ENCODE measurements at regions not wholly inside any gene's neighbourhood (a gene's known extent, or its start where the extent isn't known, plus 50 kb on each side); places are given as distances from the start of the nearest gene placed in this dataset.

- peak; percentile 98 for DNase-seq (ENCODE audit: low read depth)
Measured at GRCh38 chr12:127052511-127053232, 1214.3 kb upstream of the TMEM132C start.

DNA sequence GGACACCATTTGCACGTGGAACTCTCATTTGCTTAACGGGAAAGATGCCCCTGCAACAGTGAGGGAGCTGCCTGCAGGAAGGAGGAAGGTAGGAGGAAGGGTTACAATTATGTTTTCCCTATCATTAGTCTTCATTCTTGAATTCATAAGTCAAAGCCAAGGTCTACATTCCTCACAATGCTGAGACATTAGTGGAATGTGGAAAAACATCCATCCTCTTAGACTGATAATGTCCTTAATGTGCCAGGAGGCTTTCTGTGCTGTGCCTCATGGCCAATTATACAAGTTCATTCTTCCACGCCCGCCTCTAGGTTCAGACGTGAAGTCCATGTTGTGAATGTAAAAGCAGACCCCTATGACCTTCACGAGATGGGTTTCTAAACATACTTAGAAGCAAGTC is 1212.4 kb upstream of the TMEM132C start:
- DNase-seq (ENCODE audit: low read depth) = no peak

DNA sequence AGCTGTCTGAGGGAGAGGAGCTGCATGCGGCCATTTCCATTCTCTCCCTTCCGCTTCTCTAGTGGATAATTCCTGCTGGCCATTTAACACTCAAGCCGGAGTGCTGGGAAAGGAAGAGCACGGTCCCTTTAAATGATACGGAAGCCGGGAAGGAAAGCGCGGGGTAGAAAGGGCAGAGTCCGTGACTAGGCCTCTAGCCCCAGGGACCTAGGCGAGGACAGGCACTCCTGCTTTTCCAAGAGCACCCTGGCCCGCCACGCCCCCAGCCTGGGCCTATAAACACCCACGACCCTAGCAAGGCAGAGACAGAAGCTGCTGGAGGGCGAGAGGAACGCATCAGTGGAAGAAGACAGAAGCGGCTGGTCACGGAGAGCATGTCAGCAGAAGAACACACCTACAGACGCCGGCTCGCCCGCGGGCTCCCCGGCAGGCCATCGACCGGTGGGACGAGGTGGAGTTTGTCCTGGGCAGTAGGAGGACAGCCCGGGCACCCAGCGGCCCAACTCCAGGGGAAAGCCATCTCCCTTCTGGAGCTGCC is 1206.6 kb upstream of the TMEM132C start:
- DNase-seq (ENCODE audit: low read depth) = peak; percentile 97

DNA sequence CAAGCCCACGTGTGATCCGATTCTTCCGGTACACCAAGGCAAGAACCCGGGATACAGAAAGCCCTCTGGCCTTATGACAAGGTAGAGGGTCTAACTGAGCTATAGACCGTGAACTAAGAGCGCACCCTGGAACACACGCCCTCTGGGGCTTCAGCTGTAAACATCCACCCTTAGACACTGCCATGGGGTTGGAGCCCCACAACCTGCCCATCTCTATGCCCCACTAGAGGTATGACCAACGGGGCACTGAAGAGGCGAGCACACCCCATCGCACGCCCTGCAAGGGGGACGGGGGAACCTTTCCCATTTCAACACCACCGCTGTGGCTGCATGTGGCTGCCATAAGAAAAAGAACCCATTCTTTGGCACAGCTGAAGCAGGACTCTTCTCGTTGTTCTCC is 1206.0 kb upstream of the TMEM132C start:
- DNase-seq (ENCODE audit: low read depth) = peak; percentile 36

DNA sequence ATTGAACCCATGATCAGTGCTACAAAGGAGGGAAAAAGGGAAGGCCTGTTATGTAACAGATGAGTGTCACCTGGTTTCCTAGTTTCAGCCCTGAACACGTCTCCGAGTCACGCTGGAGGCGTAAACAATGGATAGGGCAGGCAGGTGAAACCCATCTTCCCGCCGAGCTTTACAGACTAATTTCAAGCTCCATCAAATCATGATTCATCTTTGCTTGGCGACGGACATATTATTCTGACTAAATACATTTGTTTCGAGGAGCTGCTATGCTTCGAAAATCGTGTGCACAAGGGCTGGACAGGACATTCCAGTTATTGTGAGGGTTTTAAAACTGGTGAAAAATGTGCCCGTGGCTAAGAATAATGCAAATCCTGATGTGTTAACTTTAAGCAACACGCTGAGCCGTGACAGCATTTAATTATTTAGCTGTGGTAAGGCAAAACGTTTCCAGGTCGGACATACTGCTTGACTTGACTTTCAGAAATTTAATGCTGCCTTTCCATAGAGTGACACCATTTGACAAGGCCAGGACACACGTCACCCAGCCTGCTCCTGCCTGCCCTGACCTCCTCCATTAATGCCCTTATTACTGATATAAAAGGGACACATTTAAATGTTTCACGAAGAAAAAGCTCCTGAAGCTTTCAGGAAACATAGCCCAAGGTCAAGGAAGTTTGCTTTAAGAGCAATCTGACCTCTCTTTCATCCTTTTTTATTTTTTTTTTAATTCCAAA is 1203.5 kb upstream of the TMEM132C start:
- DNase-seq (ENCODE audit: low read depth) = peak; percentile 52

- DNase-seq (ENCODE audit: low read depth) = no peak
Measured at GRCh38 chr12:127064207-127064606, 1202.8 kb upstream of the TMEM132C start.

DNA sequence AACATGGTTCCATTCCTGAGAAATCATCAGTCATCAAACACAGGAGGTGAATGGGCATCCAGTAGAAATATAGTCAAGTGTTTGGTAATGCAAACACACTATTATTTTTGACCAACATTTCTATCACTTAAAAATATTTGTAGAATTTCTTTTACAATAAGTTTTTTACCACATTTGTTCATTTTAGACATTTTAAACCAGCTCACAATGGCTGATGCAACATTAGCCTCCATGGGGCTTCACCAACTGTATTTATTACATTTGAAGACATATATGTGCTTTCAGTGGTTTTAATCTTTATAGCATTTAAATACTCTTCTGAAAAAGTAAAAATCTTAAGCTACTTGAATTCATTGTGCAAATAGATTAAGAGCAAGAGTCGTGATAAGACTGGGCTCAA is 1201.4 kb upstream of the TMEM132C start:
- no peak for DNase-seq (ENCODE audit: low read depth)

- DNase-seq (ENCODE audit: low read depth) = peak; percentile 27
Measured at GRCh38 chr12:127070515-127071157, 1196.3 kb upstream of the TMEM132C start.

DNA sequence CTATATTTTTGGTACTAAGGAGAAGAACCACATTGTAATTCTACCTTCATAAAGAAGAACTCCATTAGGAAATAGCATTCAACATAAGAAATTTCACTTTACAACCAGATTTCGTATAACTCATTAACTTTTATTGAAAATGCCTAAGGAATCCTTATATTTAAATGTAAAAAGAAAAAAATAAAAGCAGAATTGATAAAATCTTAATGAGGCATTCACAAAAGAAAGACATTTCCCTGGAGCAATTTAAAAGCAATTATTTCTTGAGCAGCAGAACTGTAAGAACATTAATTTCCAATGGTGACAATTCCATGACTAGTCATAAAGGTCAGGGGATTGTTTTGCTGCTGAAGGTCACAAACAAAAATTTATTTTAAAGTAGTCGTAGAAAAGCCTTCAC is 1192.8 kb upstream of the TMEM132C start:
- DNase-seq (ENCODE audit: low read depth) = no peak

- no peak for DNase-seq (ENCODE audit: low read depth)
Measured at GRCh38 chr12:127075981-127076380, 1191.0 kb upstream of the TMEM132C start.

GRCh38 chr12:127077262-127078045 is 1189.5 kb upstream of the TMEM132C start:
- no peak for DNase-seq (ENCODE audit: low read depth)

GRCh38 chr12:127078577-127079350 is 1188.2 kb upstream of the TMEM132C start:
- no peak for DNase-seq (ENCODE audit: low read depth)

- DNase-seq (ENCODE audit: low read depth) = no peak
Measured at GRCh38 chr12:127079636-127080035, 1187.3 kb upstream of the TMEM132C start.

GRCh38 chr12:127081058-127081457 is 1185.9 kb upstream of the TMEM132C start:
- DNase-seq (ENCODE audit: low read depth) = peak; percentile 23

DNA sequence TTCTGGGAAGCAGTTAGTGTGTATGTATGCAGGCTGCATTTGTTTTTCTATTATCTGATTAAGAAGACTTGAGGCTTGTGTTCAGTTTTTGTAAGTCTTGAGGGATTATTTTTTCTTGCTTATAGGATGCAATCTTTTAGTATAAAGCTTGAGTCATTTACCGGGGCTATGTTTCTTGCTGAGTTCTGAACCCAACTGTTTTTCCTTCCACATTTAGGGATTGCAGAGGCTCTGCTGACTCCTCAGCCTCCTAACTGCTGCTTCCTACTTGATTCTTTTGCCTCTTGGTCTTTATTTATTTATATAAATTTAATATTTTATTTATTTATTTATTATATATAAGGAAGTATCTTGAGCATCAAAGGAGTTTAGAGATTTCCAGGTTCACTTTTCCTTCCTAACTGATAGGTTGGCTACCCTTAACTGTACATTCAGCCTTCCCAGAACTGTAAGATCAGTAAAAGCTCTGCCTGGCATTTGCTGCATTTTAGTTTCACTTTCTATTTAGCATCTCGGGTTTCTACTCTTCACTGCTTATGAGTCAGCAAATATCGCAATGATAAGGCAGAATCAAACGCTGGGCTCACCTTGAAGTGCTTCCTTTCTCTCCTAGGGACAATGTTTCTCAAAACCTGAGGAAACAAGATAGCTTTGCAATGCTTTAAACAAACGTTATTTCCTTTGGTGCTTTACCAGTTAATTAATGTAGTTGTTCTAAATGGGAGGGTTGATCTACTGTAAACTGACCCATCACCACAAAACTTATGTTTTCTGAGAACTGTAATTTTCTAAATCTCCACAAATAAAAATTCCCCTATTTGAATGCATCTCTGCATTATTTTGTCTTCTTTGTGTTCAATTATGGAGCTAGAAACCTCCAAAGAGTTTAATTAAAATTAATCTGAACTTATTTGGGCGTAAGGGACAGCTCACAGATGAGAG is 1183.7 kb upstream of the TMEM132C start:
- DNase-seq (ENCODE audit: low read depth) = peak; percentile 82

DNA sequence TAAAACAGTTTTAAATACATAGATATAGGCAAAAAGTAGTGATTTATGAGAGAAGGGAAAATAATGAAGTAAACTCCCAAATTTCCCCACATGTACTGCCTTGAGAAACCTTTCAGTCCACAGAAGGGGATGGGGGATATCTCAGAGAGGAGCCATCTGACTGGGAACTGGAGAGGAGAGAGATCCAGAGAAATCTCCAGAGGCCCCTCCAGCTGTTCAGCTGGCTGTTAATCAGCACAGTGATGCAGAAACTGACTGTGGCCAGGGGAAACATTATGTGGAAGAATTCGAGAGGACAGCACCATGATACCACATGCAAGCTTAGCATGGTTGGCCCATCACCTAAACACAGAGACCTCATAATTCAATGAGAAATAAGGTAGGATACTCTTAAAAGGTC is 1165.9 kb upstream of the TMEM132C start:
- DNase-seq (ENCODE audit: low read depth) = no peak

DNA sequence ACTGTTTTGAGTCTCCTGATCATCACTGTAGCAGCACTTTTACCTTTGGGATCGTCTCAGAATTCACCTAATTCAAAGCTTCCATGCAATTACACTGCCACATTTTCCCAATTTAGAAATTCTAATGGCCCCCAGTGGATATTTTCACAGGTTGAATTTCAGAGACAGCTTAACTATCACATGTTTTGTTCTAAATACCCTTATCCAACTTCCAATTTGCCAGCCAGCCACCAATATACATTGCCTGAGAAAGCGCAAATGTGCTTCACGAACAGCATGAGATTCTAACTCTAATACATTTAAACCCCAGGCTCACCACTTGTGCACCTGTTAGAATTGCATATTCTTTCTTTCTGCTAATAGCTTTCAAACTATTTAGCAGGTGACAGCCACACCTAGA is 1160.9 kb upstream of the TMEM132C start:
- DNase-seq (ENCODE audit: low read depth) = no peak

DNA sequence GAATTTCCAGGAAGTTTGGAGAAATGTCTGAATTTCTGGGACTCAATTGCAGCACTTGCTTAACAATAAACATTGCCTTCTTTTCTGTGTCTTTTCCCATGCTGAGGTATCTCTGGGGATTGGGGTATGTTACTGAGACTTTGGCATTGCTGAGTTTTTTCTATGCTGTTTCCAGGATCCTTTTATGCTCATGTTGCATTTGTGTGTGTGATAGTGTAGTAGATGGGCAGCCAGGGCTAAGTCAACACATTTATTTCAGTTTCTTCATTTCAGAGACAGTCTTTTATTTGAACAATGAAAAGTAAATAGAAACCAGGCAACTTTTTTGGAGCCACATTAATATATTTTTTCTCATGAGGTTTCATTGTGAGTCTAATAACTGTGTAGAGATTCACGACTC is 1160.3 kb upstream of the TMEM132C start:
- DNase-seq (ENCODE audit: low read depth) = no peak

GRCh38 chr12:127107744-127108143 is 1159.2 kb upstream of the TMEM132C start:
- DNase-seq (ENCODE audit: low read depth) = peak; percentile 84

Data from HT1080 (cell line).